Common myeloid progenitor, CD34-positive (primary cell): ENCODE measurements at regions not wholly inside any gene's neighbourhood (a gene's known extent, or its start where the extent isn't known, plus 50 kb on each side); places are given as distances from the start of the nearest gene placed in this dataset.

ENCODE experiments used
- CTCF ChIA-PET: fragments of 350-600 bp; sonication (Branson Sonifier 250); formaldehyde crosslinking; loops from one replicate; lab custom pipeline; 2021; ENCODE audit warnings: antibody characterized with exemption; lab: Charles Lee
- POLR2A ChIA-PET: fragments of 350-600 bp; sonication (Branson Sonifier 250); formaldehyde crosslinking; loops from one replicate; lab custom pipeline; 2021; ENCODE audit warnings: antibody characterized with exemption; lab: Charles Lee
- DNase-seq, 3 donors: peaks; one replicate each; pipeline versions ENCODE4 v3.0.0 to v3.0.0-alpha.2; 2013
- H3K27ac ChIP-seq, 2 experiments: 1 replicate in 1 of 2; 2 replicates in 1 of 2; pipeline ENCODE4 v1.7.0; 2013; ENCODE audit warnings: inconsistent platforms in 2 of 2, low read length in 2 of 2, mild to moderate bottlenecking in 2 of 2, low read depth in 1 of 2, moderate library complexity in 1 of 2; ENCODE audit not compliant: severe bottlenecking in 2 of 2, insufficient read depth in 1 of 2, poor library complexity in 1 of 2
- H3K27me3 ChIP-seq, 5 experiments: replicated peaks in 2 of 5; 1 replicate in 3 of 5; 2 replicates in 2 of 5; pipeline versions ENCODE4 v1.6.1 to v1.7.0; 2013; ENCODE audit warnings: low read length in 4 of 5, mild to moderate bottlenecking in 2 of 5, moderate library complexity in 2 of 5, inconsistent platforms in 1 of 5; ENCODE audit not compliant: insufficient read depth in 5 of 5, control insufficient read depth in 4 of 5
- H3K36me3 ChIP-seq, 4 experiments: 1 replicate in 2 of 4; 2 replicates in 2 of 4; pipeline versions ENCODE4 v1.6.1 to v1.7.0; 2013; ENCODE audit warnings: low read length in 3 of 4, control low read depth in 1 of 4, mild to moderate bottlenecking in 1 of 4; ENCODE audit not compliant: control insufficient read depth in 4 of 4, insufficient read depth in 4 of 4
- H3K4me1 ChIP-seq, 4 experiments: 1 replicate in 3 of 4; 2 replicates in 1 of 4; pipeline versions ENCODE4 v1.6.1 to v1.7.1; 2013; ENCODE audit warnings: low read length in 3 of 4, mild to moderate bottlenecking in 3 of 4, control low read depth in 1 of 4, inconsistent platforms in 1 of 4, moderate library complexity in 1 of 4; ENCODE audit not compliant: control insufficient read depth in 4 of 4, insufficient read depth in 4 of 4; ENCODE audit errors: control extremely low read depth in 1 of 4
- H3K4me3 ChIP-seq, 7 experiments: 1 replicate in 4 of 7; 2 replicates in 3 of 7; pipeline versions ENCODE4 v1.5.1 to v1.7.0; 2013; ENCODE audit warnings: mild to moderate bottlenecking in 7 of 7, low read length in 6 of 7, moderate library complexity in 6 of 7, inconsistent platforms in 2 of 7, low read depth in 2 of 7, control low read depth in 1 of 7; ENCODE audit not compliant: insufficient read depth in 4 of 7, control insufficient read depth in 1 of 7; ENCODE audit errors: extremely low read depth in 1 of 7
- H3K9me3 ChIP-seq, 5 experiments: 1 replicate in 4 of 5; 2 replicates in 1 of 5; pipeline versions ENCODE4 v1.6.1 to v1.7.1; 2013; ENCODE audit warnings: low read length in 4 of 5, mild to moderate bottlenecking in 2 of 5, inconsistent platforms in 1 of 5, low read depth in 1 of 5, moderate library complexity in 1 of 5; ENCODE audit not compliant: control insufficient read depth in 4 of 5, insufficient read depth in 2 of 5; ENCODE audit errors: control extremely low read depth in 1 of 5
- WGBS: methylation state at CpG from one replicate; pipeline ENCODE4 v1.1.5; 2013; ENCODE audit not compliant: insufficient coverage; 5-methylcytosine and 5-hydroxymethylcytosine counted together

DNA sequence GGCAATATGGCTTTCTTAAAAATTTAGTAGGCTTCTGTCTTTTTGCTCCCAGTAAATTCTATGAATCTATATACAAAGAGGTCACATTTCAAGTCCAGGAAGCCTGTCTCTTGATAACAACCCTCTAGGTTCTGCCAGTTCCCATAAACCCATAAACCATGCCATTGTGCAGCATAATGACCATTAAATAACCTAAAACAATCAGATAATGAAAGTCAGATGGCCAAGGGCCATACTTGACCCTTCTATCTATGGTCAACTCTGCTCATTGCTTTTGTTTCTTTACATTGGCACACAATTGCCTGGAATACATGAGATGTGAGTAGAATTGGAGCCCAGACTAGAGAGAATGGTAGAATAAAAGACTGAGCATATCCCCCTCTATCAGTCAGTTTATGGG is 305.4 kb upstream of the KIF2A start:
- H3K27me3 ChIP-seq, result no peaks in the 10 kb centered on the region

DNA sequence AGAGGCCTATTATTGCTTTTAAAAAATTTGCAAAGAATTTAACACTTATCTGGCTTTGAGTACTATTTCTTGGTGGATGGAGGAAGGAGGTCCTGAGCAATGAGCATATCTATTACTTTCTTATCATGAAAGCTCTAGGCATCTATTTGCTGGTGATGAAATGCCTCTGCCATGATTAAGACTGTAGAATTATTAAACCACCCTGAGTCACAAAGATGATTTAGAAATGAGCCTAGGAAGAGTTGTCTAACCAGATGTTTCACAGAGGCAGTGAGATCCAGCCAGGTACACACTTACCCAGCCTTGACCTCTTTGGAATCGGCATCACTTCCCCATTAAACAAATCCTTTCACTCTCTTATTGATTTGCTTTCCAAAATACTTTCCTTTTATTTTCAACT is 304.4 kb upstream of the KIF2A start:
- WGBS, result no CpG with 5 or more reads among the region's 1 CpG
- POLR2A ChIA-PET, result no interaction called here
- H3K36me3 ChIP-seq, result no peaks in the 10 kb centered on the region
- H3K4me3 ChIP-seq, result no peak overlapping the region
- H3K27me3 ChIP-seq, result no peaks in the 10 kb centered on the region
- CTCF ChIA-PET, result no interaction called here
- H3K9me3 ChIP-seq, result no peaks in the 10 kb centered on the region
- DNase-seq, result no peak
- no peaks in the 10 kb centered on the region for H3K4me1 ChIP-seq
- H3K27ac ChIP-seq, result no peak overlapping the region

More for the DNA sequence above, 305.4 kb upstream of the KIF2A start:
- Histone ChIP-seq H3K9me3 (no peaks in the 10 kb centered on the region), H3K27ac (no peak overlapping the region), H3K4me1 (no peaks in the 10 kb centered on the region), H3K4me3 (no peak overlapping the region), H3K36me3 (no peaks in the 10 kb centered on the region)
- ChIA-PET CTCF (no interaction called here), POLR2A (no interaction called here)
- DNase-seq, result no peak

DNA sequence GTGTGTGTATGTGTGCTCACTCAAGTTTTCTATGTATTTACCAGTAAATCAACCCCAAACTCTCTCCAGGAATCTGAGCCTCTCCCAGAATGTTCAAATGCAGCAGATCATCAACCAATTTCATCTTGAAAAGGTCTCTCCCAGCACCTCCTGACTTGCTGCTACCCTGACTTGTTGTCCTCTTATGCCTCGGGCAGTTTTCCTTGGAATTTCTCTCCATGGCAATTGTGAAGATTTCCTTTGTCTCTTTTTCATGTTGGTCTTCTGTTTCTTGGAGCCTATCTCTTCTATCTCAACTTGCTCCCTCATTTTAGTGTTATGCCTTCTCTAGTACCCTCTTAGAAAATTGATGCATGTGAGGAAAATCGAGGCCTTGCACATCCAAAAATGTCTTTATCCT is 303.6 kb upstream of the KIF2A start:
- no peak overlapping the region for H3K27ac ChIP-seq

DNA sequence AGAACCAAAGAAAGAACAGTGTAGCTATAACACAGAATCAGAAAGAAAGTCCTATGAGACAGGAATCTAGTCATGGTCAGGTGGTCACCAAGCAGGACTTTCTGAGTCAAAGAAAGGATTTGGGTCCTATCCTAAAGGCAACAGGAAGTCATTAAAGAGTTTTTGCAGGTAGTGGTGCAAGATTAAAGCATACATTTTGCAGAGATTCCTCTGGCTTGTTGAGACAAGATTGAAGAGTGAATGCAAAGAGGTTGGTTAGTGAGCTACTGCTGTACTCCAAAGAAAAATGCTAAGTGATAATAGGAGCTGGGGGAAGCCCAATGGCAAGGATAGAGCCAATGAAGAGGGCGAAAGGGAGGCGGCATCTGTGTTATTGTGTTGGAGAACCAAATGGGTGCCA is 300.5 kb upstream of the KIF2A start:
- no peaks in the 10 kb centered on the region for H3K4me1 ChIP-seq
- H3K4me3 ChIP-seq, result no peak overlapping the region
- no peaks in the 10 kb centered on the region for H3K9me3 ChIP-seq
- ChIA-PET CTCF (no interaction called here), POLR2A (no interaction called here)
- no peak for DNase-seq
- WGBS, result 100% methylated on average over 1 of the region's 2 CpGs
- no peaks in the 10 kb centered on the region for H3K36me3 ChIP-seq
- no peaks in the 10 kb centered on the region for H3K27me3 ChIP-seq
- H3K27ac ChIP-seq, result no peak overlapping the region

More for the DNA sequence above, 303.6 kb upstream of the KIF2A start:
- no peak for DNase-seq
- no peaks in the 10 kb centered on the region for H3K4me1 ChIP-seq
- no peaks in the 10 kb centered on the region for H3K9me3 ChIP-seq
- ChIA-PET CTCF (no interaction called here), POLR2A (no interaction called here)
- no peak overlapping the region for H3K4me3 ChIP-seq
- no peaks in the 10 kb centered on the region for H3K27me3 ChIP-seq
- H3K36me3 ChIP-seq, result no peaks in the 10 kb centered on the region
- 100% methylated on average over 1 of the region's 2 CpGs for WGBS

DNA sequence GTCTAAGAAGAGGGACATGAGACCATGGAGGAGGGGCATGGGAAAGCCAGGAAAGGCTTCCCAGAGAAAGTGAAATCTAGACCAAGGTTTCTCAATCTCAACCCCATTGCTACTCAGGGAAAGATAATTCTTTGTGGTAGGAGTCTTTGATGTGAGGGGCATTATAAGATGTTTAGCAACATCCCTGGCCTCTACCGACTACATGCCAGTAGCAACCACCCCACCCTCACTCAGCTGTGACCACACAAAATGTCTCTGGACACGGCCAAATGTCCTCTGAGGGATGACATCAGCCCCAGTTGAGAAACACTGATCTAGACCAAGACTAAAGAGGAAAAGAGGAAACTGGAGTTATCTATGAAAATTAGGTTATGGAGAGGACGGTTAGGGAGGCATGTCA is 298.5 kb upstream of the KIF2A start:
- WGBS, result 88% methylated on average over 1 of the region's 3 CpGs
- POLR2A ChIA-PET, result no interaction called here
- DNase-seq, result no peak

DNA sequence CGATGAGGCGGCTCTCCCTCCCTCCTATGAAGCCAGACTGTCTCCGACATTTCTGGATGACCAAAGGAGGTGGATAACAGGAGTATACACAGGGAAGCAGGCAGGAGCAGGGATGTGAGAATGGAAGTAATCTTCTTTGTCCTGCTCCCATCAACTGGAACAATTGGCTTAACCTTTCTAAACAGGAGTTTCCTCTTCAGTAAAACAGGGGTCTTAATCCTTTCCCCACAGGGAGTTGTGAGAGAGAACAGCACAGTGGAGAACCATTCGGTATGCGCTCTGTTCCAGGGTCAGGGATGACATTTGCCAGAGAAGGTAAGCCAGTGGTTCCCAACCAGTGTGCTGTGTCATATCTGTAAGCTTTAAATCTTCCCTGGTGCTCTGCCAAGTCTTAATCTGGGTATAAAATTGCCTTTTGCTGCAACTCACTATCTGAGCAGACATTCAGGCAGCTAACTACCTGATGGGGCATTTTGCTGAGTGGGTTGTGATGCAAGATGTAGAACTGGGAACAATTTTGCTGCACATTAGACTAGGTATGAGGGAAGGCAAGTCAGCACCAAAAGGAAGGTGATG is 294.8 kb upstream of the KIF2A start:
- no peak for DNase-seq
- Histone ChIP-seq H3K4me3 (no peak overlapping the region), H3K36me3 (no peaks in the 10 kb centered on the region), H3K9me3 (no peaks in the 10 kb centered on the region), H3K27ac (no peak overlapping the region), H3K27me3 (peaks cover 0 to 6% (median 0%) of the 10 kb centered on the region in 5 experiments), H3K4me1 (no peaks in the 10 kb centered on the region)
- 67% methylated on average over 3 of the region's 5 CpGs for WGBS
- POLR2A ChIA-PET, result no interaction called here
- CTCF ChIA-PET, result no interaction called here

More for the DNA sequence above, 298.5 kb upstream of the KIF2A start:
- H3K27me3 ChIP-seq, result peaks cover 0 to 6% (median 0%) of the 10 kb centered on the region in 5 experiments
- H3K4me1 ChIP-seq, result no peaks in the 10 kb centered on the region
- H3K9me3 ChIP-seq, result no peaks in the 10 kb centered on the region
- no peak overlapping the region for H3K4me3 ChIP-seq
- no peaks in the 10 kb centered on the region for H3K36me3 ChIP-seq
- H3K27ac ChIP-seq, result no peak overlapping the region
- CTCF ChIA-PET, result no interaction called here

DNA sequence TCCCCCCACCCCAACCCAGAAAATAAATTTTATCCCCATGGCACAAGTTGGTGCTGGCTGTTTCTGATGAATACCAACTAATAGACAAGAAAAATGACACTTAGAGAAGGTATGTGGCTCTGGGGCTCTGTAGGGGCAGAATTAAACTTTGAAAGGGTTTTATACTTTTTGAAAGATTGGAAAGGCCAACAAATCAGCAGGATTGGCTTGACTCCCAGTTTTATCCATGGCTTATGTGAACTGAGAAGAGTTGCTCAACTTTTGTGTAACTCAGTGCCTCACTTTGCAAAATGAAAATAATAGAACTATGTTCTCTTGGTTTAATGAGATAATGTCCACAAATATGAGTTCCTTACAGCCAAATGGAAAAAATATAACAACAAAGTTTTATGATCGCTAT is 288.9 kb upstream of the KIF2A start:
- Histone ChIP-seq H3K27me3 (peaks cover 0 to under 1% (median 0%) of the 10 kb centered on the region in 5 experiments), H3K27ac (no peak overlapping the region), H3K4me3 (no peak overlapping the region), H3K4me1 (no peaks in the 10 kb centered on the region), H3K36me3 (no peaks in the 10 kb centered on the region), H3K9me3 (peaks cover 0 to 2% (median 0%) of the 10 kb centered on the region in 5 experiments)
- WGBS, result no CpG with 5 or more reads among the region's 1 CpG
- no peak for DNase-seq
- CTCF ChIA-PET, result interaction anchor here (0.6 kb wide), 1 partner anchor 30 kb away, joined by 3 read pairs; no protein-coding TSS in a partner anchor
- POLR2A ChIA-PET, result no interaction called here
